HL-60 (cell line): ENCODE measurements at regions not wholly inside any gene's neighbourhood (a gene's known extent, or its start where the extent isn't known, plus 50 kb on each side); places are given as distances from the start of the nearest gene placed in this dataset.

Source experiments
- CTCF ChIP-seq: IDR thresholded peaks from one replicate; pipeline ENCODE4 v1.5.1; 2011; ENCODE audit warnings: low read length, control low read depth, inconsistent platforms; ENCODE audit not compliant: insufficient read depth
- GABPA ChIP-seq: IDR thresholded peaks from 2 replicates; pipeline ENCODE4 v1.6.1; 2012; ENCODE audit warnings: low read depth
- POLR2AphosphoS5 ChIP-seq: IDR thresholded peaks from 2 replicates; pipeline ENCODE4 v1.6.1; 2012; ENCODE audit warnings: low read depth
- REST ChIP-seq: IDR thresholded peaks from 2 replicates; pipeline ENCODE4 v1.6.1; 2012; ENCODE audit warnings: low read depth; ENCODE audit not compliant: insufficient replicate concordance

- TF ChIP-seq CTCF (no peak), POLR2AphosphoS5 (no peak), REST (no peak), GABPA (no peak)
These were observed 108.5 kb downstream of the DUSP6 start for GRCh38 chr12:89243771-89244170.
